SK-N-SH treated with all-trans-retinoic acid at 6 μM for 48 hours (cell line): ENCODE measurements at regions not wholly inside any gene's neighbourhood (a gene's known extent, or its start where the extent isn't known, plus 50 kb on each side); places are given as distances from the start of the nearest gene placed in this dataset.

Experiments
- CREB5 ChIP-seq: fragments of 250-450 bp; sonication (Bioruptor Pico); IDR thresholded peaks from 2 replicates; pipeline ENCODE4 v1.5.1; 2020; ENCODE audit warnings: low read depth, mild to moderate bottlenecking, moderate library complexity
- ISL1 ChIP-seq: fragments of 250-450 bp; sonication (Bioruptor Pico); IDR thresholded peaks from 2 replicates; pipeline ENCODE4 v2.1.2; 2022; ENCODE audit warnings: mild to moderate bottlenecking, moderate library complexity
- PATZ1 ChIP-seq: fragments of 250-450 bp; sonication (Bioruptor Pico); IDR thresholded peaks from 2 replicates; pipeline ENCODE4 v1.8.0; 2020; ENCODE audit warnings: mild to moderate bottlenecking, moderate library complexity, borderline replicate concordance
- PPARA ChIP-seq: fragments of 250-450 bp; sonication (Bioruptor Pico); IDR thresholded peaks from 2 replicates; pipeline ENCODE4 v1.5.0; 2020; ENCODE audit warnings: mild to moderate bottlenecking, borderline replicate concordance
- TCF4 ChIP-seq: fragments of 250-450 bp; sonication (Bioruptor Pico); IDR thresholded peaks from 2 replicates; pipeline ENCODE4 v1.8.0; 2021; ENCODE audit warnings: mild to moderate bottlenecking, moderate library complexity, borderline replicate concordance
- TOX ChIP-seq: fragments of 250-450 bp; sonication (Bioruptor Pico); IDR thresholded peaks from 2 replicates; pipeline ENCODE4 v1.8.0; 2021; ENCODE audit warnings: mild to moderate bottlenecking, moderate library complexity, borderline replicate concordance
- ZC3H10 ChIP-seq: fragments of 250-450 bp; sonication (Bioruptor Pico); IDR thresholded peaks from 2 replicates; pipeline ENCODE4 v1.5.1; 2021; ENCODE audit warnings: mild to moderate bottlenecking, moderate library complexity
- ZNF70 ChIP-seq: fragments of 450-650 bp; formaldehyde crosslinking; IDR thresholded peaks from 2 replicates; pipeline ENCODE4 v1.5.0; 2020; ENCODE audit warnings: mild to moderate bottlenecking, moderate library complexity

GRCh38 chr16:13743571-13743970 is 176.4 kb upstream of the ERCC4 start:
- TF ChIP-seq PATZ1 (no peak), ISL1 (CRISPR knock-in tag) (no peak), CREB5 (CRISPR knock-in tag) (no peak), TCF4 (CRISPR knock-in tag) (no peak), ZC3H10 (no peak), TOX (CRISPR knock-in tag) (no peak), ZNF70 (no peak), PPARA (CRISPR knock-in tag) (no peak)
